Astrocyte of the cerebellum (primary cell): ENCODE measurements at regions not wholly inside any gene's neighbourhood (a gene's known extent, or its start where the extent isn't known, plus 50 kb on each side); places are given as distances from the start of the nearest gene placed in this dataset.

Source experiments
- DNase-seq: peaks from one replicate; pipeline ENCODE4 v3.0.0-alpha.2; 2011; ENCODE audit warnings: low read depth
- H3K4me3 ChIP-seq: 2 replicates; pipeline ENCODE4 v1.5.1; 2011; ENCODE audit warnings: mild to moderate bottlenecking, low read depth, low read length, moderate library complexity
- CTCF ChIP-seq: IDR thresholded peaks from 2 replicates; pipeline ENCODE4 v1.5.1; 2012; ENCODE audit warnings: low read length, low read depth, moderate library complexity, mild to moderate bottlenecking; ENCODE audit errors: missing control alignments
- in situ Hi-C: cut with HindIII; loops from 2 replicates; pipeline ENCODE4 v1.10.0; 2017; ENCODE audit warnings: low sequenced_read_pairs

- in situ Hi-C loops = loop anchor here (5.0 kb wide), 1 partner anchor 100 kb away; no protein-coding TSS in a partner anchor
- TF ChIP-seq CTCF = no peak
- H3K4me3 ChIP-seq = no peak overlapping the region
- no peak for DNase-seq
These were observed 706.4 kb downstream of the SORCS3 start for GRCh38 chr10:105347487-105347886.

DNA sequence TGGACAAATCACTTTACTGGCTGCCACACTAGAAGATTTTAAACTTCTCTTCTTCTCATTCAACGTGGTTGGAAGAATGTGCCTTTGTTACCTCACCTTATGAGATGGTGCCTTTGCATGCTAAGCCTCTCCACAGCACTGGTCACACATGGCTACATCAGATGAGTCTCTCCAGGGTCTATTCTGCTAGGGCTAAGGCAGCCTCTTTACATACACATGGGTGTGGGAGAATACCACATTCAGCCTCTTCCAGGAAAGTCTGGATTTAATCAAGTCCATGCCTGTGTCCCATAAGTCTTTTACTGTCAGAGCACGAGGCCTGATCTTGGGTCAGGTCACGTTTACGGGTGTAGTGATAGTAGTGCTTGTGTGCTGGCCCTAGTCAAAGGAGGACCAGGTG lies 701.5 kb downstream of the SORCS3 start:
- in situ Hi-C loops = no loop called here
- no peak for TF ChIP-seq CTCF
- no peak overlapping the region for H3K4me3 ChIP-seq
- no peak for DNase-seq

DNA sequence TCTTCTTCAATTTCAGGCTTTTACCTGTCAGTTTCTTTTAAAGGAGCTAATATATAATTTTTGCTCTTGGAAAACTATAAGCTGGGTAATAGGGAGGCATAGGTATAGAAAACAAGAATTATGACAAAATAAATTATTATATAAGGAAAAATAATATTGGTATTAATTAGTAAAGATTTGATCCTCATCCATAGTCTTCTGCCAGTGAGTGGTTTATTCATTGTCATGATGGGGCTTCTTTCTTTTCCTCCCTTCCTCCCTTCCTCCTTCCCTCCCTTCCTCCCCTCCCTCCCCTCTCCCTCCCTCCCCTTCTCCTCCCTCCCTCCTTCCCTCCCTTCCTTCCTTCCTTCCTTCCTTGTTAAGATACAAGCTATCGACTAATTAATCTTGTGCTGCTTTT lies 698.6 kb downstream of the SORCS3 start:
- in situ Hi-C loops = no loop called here
- TF ChIP-seq CTCF = no peak
- H3K4me3 ChIP-seq = no peak overlapping the region
- no peak for DNase-seq

GRCh38 chr10:105328503-105329133 lies 687.5 kb downstream of the SORCS3 start:
- TF ChIP-seq CTCF = no peak
- no peak overlapping the region for H3K4me3 ChIP-seq
- DNase-seq = peak; percentile 61
- in situ Hi-C loops = no loop called here
